ENCODE measurements at regions not wholly inside any gene's neighbourhood (a gene's known extent, or its start where the extent isn't known, plus 50 kb on each side); places are given as distances from the start of the nearest gene placed in this dataset.
A peak's percentile ranks its signal among the peaks of the same experiment; 100 is the strongest.
"Not testable (repeated sequence)": the region's sequence is repeated elsewhere in the genome, so short reads cannot be mapped to it uniquely, and the experiment has no call there.

GRCh38 chr13:21297914-21298831, 121.7 kb downstream of the MRPL57 start:
- peak; percentile 29 for TF ChIP-seq POLR2A (IDR thresholded peaks at IDR 0.05; ENCODE audit: extremely low read depth, insufficient read length)
- peak; percentile 68 for TF ChIP-seq CTCF (IDR thresholded peaks at IDR 0.05; ENCODE audit: low read depth, low read length)
- TF ChIP-seq MYC (IDR thresholded peaks at IDR 0.05; ENCODE audit: low read depth, low read length), result peak; percentile 67
- peak; percentile 98 for TF ChIP-seq MAX (IDR thresholded peaks at IDR 0.05; ENCODE audit: low read depth, low read length)
- H3K4me3 ChIP-seq (ENCODE audit: low read depth, low read length), result peak overlapping the region; percentile 94
- peak; percentile 95 for DNase-seq (ENCODE audit: low read depth)

- TF ChIP-seq MYC (IDR thresholded peaks at IDR 0.05; ENCODE audit: low read depth, low read length), result no peak
- no peak for TF ChIP-seq CTCF (IDR thresholded peaks at IDR 0.05; ENCODE audit: low read depth, low read length)
- TF ChIP-seq MAX (IDR thresholded peaks at IDR 0.05; ENCODE audit: low read depth, low read length), result no peak
- no peak for TF ChIP-seq POLR2A (IDR thresholded peaks at IDR 0.05; ENCODE audit: extremely low read depth, insufficient read length)
- no peak for DNase-seq (ENCODE audit: low read depth)
Observed at GRCh38 chr13:21304256-21304655, 127.8 kb downstream of the MRPL57 start.

GRCh38 chr13:21306300-21307073, 130.0 kb downstream of the MRPL57 start:
- H3K4me3 ChIP-seq (ENCODE audit: low read depth, low read length); DNase-seq (ENCODE audit: low read depth): not testable (repeated sequence)

More at GRCh38 chr13:21304256-21304655, 127.8 kb downstream of the MRPL57 start:
- H3K4me3 ChIP-seq (ENCODE audit: low read depth, low read length), result no peak overlapping the region

- H3K4me3 ChIP-seq (ENCODE audit: low read depth, low read length); DNase-seq (ENCODE audit: low read depth): not testable (repeated sequence)
Observed at GRCh38 chr13:21307158-21307557, 130.7 kb downstream of the MRPL57 start.

- TF ChIP-seq CTCF (IDR thresholded peaks at IDR 0.05; ENCODE audit: low read depth, low read length) (no peak), MYC (IDR thresholded peaks at IDR 0.05; ENCODE audit: low read depth, low read length) (no peak), MAX (IDR thresholded peaks at IDR 0.05; ENCODE audit: low read depth, low read length) (no peak), POLR2A (IDR thresholded peaks at IDR 0.05; ENCODE audit: extremely low read depth, insufficient read length) (no peak)
- no peak for DNase-seq (ENCODE audit: low read depth)
- H3K4me3 ChIP-seq (ENCODE audit: low read depth, low read length), result no peak overlapping the region
Observed at GRCh38 chr13:21308906-21309305, 132.4 kb downstream of the MRPL57 start.

GRCh38 chr13:21309542-21310172, 133.2 kb downstream of the MRPL57 start:
- TF ChIP-seq CTCF (IDR thresholded peaks at IDR 0.05; ENCODE audit: low read depth, low read length) (no peak), MYC (IDR thresholded peaks at IDR 0.05; ENCODE audit: low read depth, low read length) (no peak), MAX (IDR thresholded peaks at IDR 0.05; ENCODE audit: low read depth, low read length) (no peak), POLR2A (IDR thresholded peaks at IDR 0.05; ENCODE audit: extremely low read depth, insufficient read length) (no peak)
- no peak for DNase-seq (ENCODE audit: low read depth)
- no peak overlapping the region for H3K4me3 ChIP-seq (ENCODE audit: low read depth, low read length)

Data from NB4 (cell line).